Neuronal stem cell (in vitro differentiated cells): ENCODE measurements at regions not wholly inside any gene's neighbourhood (a gene's known extent, or its start where the extent isn't known, plus 50 kb on each side); places are given as distances from the start of the nearest gene placed in this dataset.

ENCODE experiments used
- DNase-seq: peaks from one replicate; pipeline ENCODE4 v3.0.0-alpha.2; 2013; ENCODE audit warnings: low spot score
- H2AFZ ChIP-seq: one replicate; pipeline ENCODE4 v1.6.1; 2013; ENCODE audit warnings: mild to moderate bottlenecking, low read length, inconsistent platforms
- H2AK5ac ChIP-seq: 2 replicates; pipeline ENCODE4 v1.6.1; 2013; ENCODE audit warnings: low read depth, mild to moderate bottlenecking, inconsistent platforms, low read length, moderate library complexity, mixed read lengths
- H2BK120ac ChIP-seq: 2 replicates; pipeline ENCODE4 v1.6.1; 2013; ENCODE audit warnings: low read depth, mild to moderate bottlenecking, inconsistent platforms, low read length, moderate library complexity, mixed read lengths
- H2BK12ac ChIP-seq: one replicate; pipeline ENCODE4 v1.6.1; 2013; ENCODE audit warnings: low read length, inconsistent platforms
- H2BK15ac ChIP-seq: 2 replicates; pipeline ENCODE4 v1.6.1; 2013; ENCODE audit warnings: mild to moderate bottlenecking, low read length, inconsistent platforms, mixed read lengths
- H2BK5ac ChIP-seq: one replicate; pipeline ENCODE4 v1.6.1; 2013; ENCODE audit warnings: inconsistent platforms, mild to moderate bottlenecking, low read length, moderate library complexity
- H3K14ac ChIP-seq: one replicate; pipeline ENCODE4 v1.6.1; 2013; ENCODE audit warnings: low read length, inconsistent platforms
- H3K18ac ChIP-seq: 2 replicates; pipeline ENCODE4 v1.6.1; 2013; ENCODE audit warnings: low read length, inconsistent platforms
- H3K23ac ChIP-seq: 2 replicates; pipeline ENCODE4 v1.6.1; 2013; ENCODE audit warnings: low read depth, mild to moderate bottlenecking, mixed read lengths, low read length, inconsistent platforms; ENCODE audit not compliant: poor library complexity
- H3K27ac ChIP-seq: replicated peaks from 3 replicates; pipeline ENCODE4 v1.5.1; 2013; ENCODE audit warnings: low read length, inconsistent platforms
- H3K27me3 ChIP-seq, 3 experiments: 2 replicates each; pipeline ENCODE4 v1.6.1; 2013; ENCODE audit warnings: low read length in 3 of 3, mild to moderate bottlenecking in 2 of 3, inconsistent platforms in 1 of 3, low read depth in 1 of 3, mixed read lengths in 1 of 3, moderate library complexity in 1 of 3; ENCODE audit not compliant: control insufficient read depth in 3 of 3, insufficient read depth in 3 of 3
- H3K36me3 ChIP-seq, 2 donors: replicated peaks in 1 of 2; 2 replicates each; pipeline ENCODE4 v1.6.1; 2013; ENCODE audit warnings: low read length in 2 of 2; ENCODE audit not compliant: control insufficient read depth in 2 of 2, insufficient read depth in 2 of 2
- H3K4ac ChIP-seq: 2 replicates; pipeline ENCODE4 v1.6.1; 2013; ENCODE audit warnings: inconsistent platforms, mild to moderate bottlenecking, low read length, moderate library complexity
- H3K4me1 ChIP-seq, 2 donors: 1 replicate in 1 of 2; 2 replicates in 1 of 2; pipeline ENCODE4 v1.6.1; 2013; ENCODE audit warnings: low read length in 2 of 2, low read depth in 1 of 2; ENCODE audit not compliant: control insufficient read depth in 2 of 2, insufficient read depth in 1 of 2
- H3K4me2 ChIP-seq: one replicate; pipeline ENCODE4 v1.6.1; 2013; ENCODE audit warnings: mild to moderate bottlenecking, low read length, inconsistent platforms; ENCODE audit not compliant: insufficient read depth, poor library complexity, severe bottlenecking
- H3K4me3 ChIP-seq, 2 donors: 2 replicates each; pipeline ENCODE4 v1.5.1; 2013; ENCODE audit warnings: low read length in 2 of 2, mild to moderate bottlenecking in 2 of 2, inconsistent platforms in 1 of 2, moderate library complexity in 1 of 2
- H3K79me1 ChIP-seq: one replicate; pipeline ENCODE4 v1.6.1; 2013; ENCODE audit warnings: low read depth, mild to moderate bottlenecking, inconsistent platforms, low read length, moderate library complexity
- H3K9ac ChIP-seq: one replicate; pipeline ENCODE4 v1.6.1; 2013; ENCODE audit warnings: mild to moderate bottlenecking, low read depth, low read length, inconsistent platforms; ENCODE audit not compliant: poor library complexity
- H3K9me3 ChIP-seq, 2 donors: replicated peaks in 1 of 2; 2 replicates each; pipeline versions ENCODE3 to v1.6.1; 2013; ENCODE audit warnings: low read length in 2 of 2, mild to moderate bottlenecking in 2 of 2, inconsistent platforms in 1 of 2, low read depth in 1 of 2, mixed read lengths in 1 of 2, moderate library complexity in 1 of 2; ENCODE audit not compliant: control insufficient read depth in 2 of 2, insufficient read depth in 1 of 2
- H4K8ac ChIP-seq: one replicate; pipeline ENCODE4 v1.6.1; 2013; ENCODE audit warnings: low read depth, mild to moderate bottlenecking, inconsistent platforms, low read length, moderate library complexity
- H4K91ac ChIP-seq: one replicate; pipeline ENCODE4 v1.6.1; 2013; ENCODE audit warnings: low read length, low read depth, mild to moderate bottlenecking, inconsistent platforms; ENCODE audit not compliant: poor library complexity
- WGBS, 2 donors: extraction: QIAGEN DNeasy Blood & Tissue Kit; methylation state at CpG; one replicate each; pipeline ENCODE4 v1.1.7; 2013; ENCODE audit warnings: missing lambda C conversion rate in 2 of 2, mixed read lengths in 1 of 2; ENCODE audit not compliant: insufficient read length in 2 of 2, insufficient replicate concordance in 1 of 2; ENCODE audit errors: extremely low coverage in 2 of 2; 5-methylcytosine and 5-hydroxymethylcytosine counted together

- Histone ChIP-seq H3K9ac (no peak overlapping the region), H3K4me1 (no peaks in the 10 kb centered on the region), H3K9me3 (no peaks in the 10 kb centered on the region), H3K4me2 (no peak overlapping the region), H3K4me3 (no peak overlapping the region), H3K27ac (no peak overlapping the region), H3K4ac (no peak overlapping the region), H3K18ac (no peak overlapping the region), H2BK15ac (no peak overlapping the region), H2BK12ac (no peak overlapping the region), H3K14ac (no peak overlapping the region), H2AK5ac (no peak overlapping the region), H3K27me3 (no peaks in the 10 kb centered on the region), H2AFZ (no peak overlapping the region), H3K79me1 (no peaks in the 10 kb centered on the region), H2BK120ac (no peak overlapping the region), H4K8ac (no peak overlapping the region), H2BK5ac (no peak overlapping the region), H3K23ac (no peak overlapping the region), H4K91ac (no peak overlapping the region), H3K36me3 (no peaks in the 10 kb centered on the region)
- whole genome bisulfite sequencing, 2 donors: no CpG with 5 or more reads among the region's 1 CpG
- no peak for DNase-seq
Observed at GRCh38 chr6:102944475-102944874, 1551.0 kb downstream of the GRIK2 start.

GRCh38 chr6:102942206-102942605 is 1548.7 kb downstream of the GRIK2 start:
- no peak overlapping the region for H3K18ac ChIP-seq
- DNase-seq: no peak
- H3K4ac ChIP-seq: no peak overlapping the region
- no peak overlapping the region for H3K27ac ChIP-seq
- H3K23ac ChIP-seq: no peak overlapping the region
- H2AFZ ChIP-seq: no peak overlapping the region
- H3K14ac ChIP-seq: no peak overlapping the region
- H2BK120ac ChIP-seq: no peak overlapping the region
- H3K4me1 ChIP-seq: no peaks in the 10 kb centered on the region
- no peak overlapping the region for H2AK5ac ChIP-seq
- no peak overlapping the region for H3K4me2 ChIP-seq
- no peaks in the 10 kb centered on the region for H3K9me3 ChIP-seq
- no peak overlapping the region for H2BK12ac ChIP-seq
- no peak overlapping the region for H3K9ac ChIP-seq
- H2BK5ac ChIP-seq: no peak overlapping the region
- H4K8ac ChIP-seq: no peak overlapping the region
- no peaks in the 10 kb centered on the region for H3K36me3 ChIP-seq
- H2BK15ac ChIP-seq: no peak overlapping the region
- H3K27me3 ChIP-seq: no peaks in the 10 kb centered on the region
- no peak overlapping the region for H3K4me3 ChIP-seq
- no peak overlapping the region for H4K91ac ChIP-seq
- no peaks in the 10 kb centered on the region for H3K79me1 ChIP-seq

GRCh38 chr6:102936959-102937358 is 1543.5 kb downstream of the GRIK2 start:
- no peak overlapping the region for H2BK12ac ChIP-seq
- no peak overlapping the region for H2BK15ac ChIP-seq
- no peak overlapping the region for H2AK5ac ChIP-seq
- no peaks in the 10 kb centered on the region for H3K79me1 ChIP-seq
- H2BK5ac ChIP-seq: no peak overlapping the region
- H3K14ac ChIP-seq: no peak overlapping the region
- H3K27me3 ChIP-seq: no peaks in the 10 kb centered on the region
- no peak overlapping the region for H3K18ac ChIP-seq
- no peaks in the 10 kb centered on the region for H3K4me1 ChIP-seq
- H3K4me2 ChIP-seq: no peak overlapping the region
- H3K4ac ChIP-seq: no peak overlapping the region
- H4K91ac ChIP-seq: no peak overlapping the region
- no peak overlapping the region for H3K27ac ChIP-seq
- no peak overlapping the region for H3K4me3 ChIP-seq
- WGBS, 2 donors: no CpG with 5 or more reads among the region's 3 CpGs
- no peak overlapping the region for H3K23ac ChIP-seq
- H2BK120ac ChIP-seq: no peak overlapping the region
- no peaks in the 10 kb centered on the region for H3K9me3 ChIP-seq
- no peak overlapping the region for H2AFZ ChIP-seq
- no peak overlapping the region for H4K8ac ChIP-seq
- DNase-seq: no peak
- no peak overlapping the region for H3K9ac ChIP-seq
- no peaks in the 10 kb centered on the region for H3K36me3 ChIP-seq

GRCh38 chr6:102928109-102928508 is 1534.6 kb downstream of the GRIK2 start:
- no peak overlapping the region for H2BK5ac ChIP-seq
- no peaks in the 10 kb centered on the region for H3K27me3 ChIP-seq
- WGBS, 2 donors: no CpG with 5 or more reads among the region's 3 CpGs
- H3K4me3 ChIP-seq: no peak overlapping the region
- no peak overlapping the region for H2AFZ ChIP-seq
- no peak overlapping the region for H2AK5ac ChIP-seq
- no peak overlapping the region for H4K8ac ChIP-seq
- no peak overlapping the region for H3K23ac ChIP-seq
- H3K79me1 ChIP-seq: no peaks in the 10 kb centered on the region
- no peaks in the 10 kb centered on the region for H3K9me3 ChIP-seq
- DNase-seq: no peak
- H3K4ac ChIP-seq: no peak overlapping the region
- H3K4me1 ChIP-seq: no peaks in the 10 kb centered on the region
- H3K27ac ChIP-seq: no peak overlapping the region
- H2BK15ac ChIP-seq: no peak overlapping the region
- no peak overlapping the region for H3K9ac ChIP-seq
- H2BK12ac ChIP-seq: no peak overlapping the region
- H3K36me3 ChIP-seq: no peaks in the 10 kb centered on the region
- H3K14ac ChIP-seq: no peak overlapping the region
- no peak overlapping the region for H3K4me2 ChIP-seq
- peak overlapping the region; percentile 15 for H3K18ac ChIP-seq
- no peak overlapping the region for H2BK120ac ChIP-seq
- no peak overlapping the region for H4K91ac ChIP-seq
